ENCODE measurements at regions not wholly inside any gene's neighbourhood (a gene's known extent, or its start where the extent isn't known, plus 50 kb on each side); places are given as distances from the start of the nearest gene placed in this dataset.

GRCh38 chr10:61192042-61192441 lies 248.1 kb upstream of the RHOBTB1 start:
- no peak for DNase-seq (ENCODE audit: extremely low read depth, low read depth)
- no peak for TF ChIP-seq CTCF (IDR thresholded peaks at IDR 0.05; ENCODE audit: low read depth, low read length)

- DNase-seq (ENCODE audit: extremely low read depth, low read depth) = no peak
- no peak for TF ChIP-seq CTCF (IDR thresholded peaks at IDR 0.05; ENCODE audit: low read depth, low read length)
These were observed 245.9 kb upstream of the RHOBTB1 start for GRCh38 chr10:61189912-61190311.

GRCh38 chr10:61188691-61189090 lies 244.7 kb upstream of the RHOBTB1 start:
- DNase-seq (ENCODE audit: extremely low read depth, low read depth) = no peak

GRCh38 chr10:61188101-61188500 lies 244.1 kb upstream of the RHOBTB1 start:
- no peak for TF ChIP-seq CTCF (IDR thresholded peaks at IDR 0.05; ENCODE audit: low read depth, low read length)

More at GRCh38 chr10:61188691-61189090, 244.7 kb upstream of the RHOBTB1 start:
- no peak for TF ChIP-seq CTCF (IDR thresholded peaks at IDR 0.05; ENCODE audit: low read depth, low read length)

GRCh38 chr10:61187601-61188000 lies 243.6 kb upstream of the RHOBTB1 start:
- no peak for TF ChIP-seq CTCF (IDR thresholded peaks at IDR 0.05; ENCODE audit: low read depth, low read length)
- DNase-seq (ENCODE audit: extremely low read depth, low read depth) = no peak

More at GRCh38 chr10:61188101-61188500, 244.1 kb upstream of the RHOBTB1 start:
- DNase-seq (ENCODE audit: extremely low read depth, low read depth) = no peak

GRCh38 chr10:61186408-61186807 lies 242.4 kb upstream of the RHOBTB1 start:
- TF ChIP-seq CTCF (IDR thresholded peaks at IDR 0.05; ENCODE audit: low read depth, low read length) = no peak
- DNase-seq (ENCODE audit: extremely low read depth, low read depth) = no peak

GRCh38 chr10:61184429-61184828 lies 240.4 kb upstream of the RHOBTB1 start:
- TF ChIP-seq CTCF (IDR thresholded peaks at IDR 0.05; ENCODE audit: low read depth, low read length) = no peak
- DNase-seq (ENCODE audit: extremely low read depth, low read depth) = no peak
